Mesendoderm (in vitro differentiated cells): ENCODE measurements at regions not wholly inside any gene's neighbourhood (a gene's known extent, or its start where the extent isn't known, plus 50 kb on each side); places are given as distances from the start of the nearest gene placed in this dataset.

Experiments used
- DNase-seq: peaks from one replicate; pipeline ENCODE4 v3.0.0; 2013
- H2AK5ac ChIP-seq: 2 replicates; pipeline ENCODE4 v1.6.1; 2013; ENCODE audit warnings: low read length, inconsistent platforms
- H2BK120ac ChIP-seq: 2 replicates; pipeline ENCODE4 v1.6.1; 2013; ENCODE audit warnings: low read depth, mild to moderate bottlenecking, low read length, moderate library complexity, mixed read lengths
- H2BK15ac ChIP-seq: replicated peaks from 2 replicates; pipeline ENCODE4 v1.6.1; 2013; ENCODE audit warnings: low read depth, mild to moderate bottlenecking, moderate library complexity
- H2BK5ac ChIP-seq: 2 replicates; pipeline ENCODE4 v1.6.1; 2013; ENCODE audit warnings: low read length, inconsistent platforms
- H3K18ac ChIP-seq: 2 replicates; pipeline ENCODE4 v1.6.1; 2013; ENCODE audit warnings: mild to moderate bottlenecking, low read length, mixed read lengths
- H3K23ac ChIP-seq: one replicate; pipeline ENCODE4 v1.6.1; 2013; ENCODE audit warnings: low read length
- H3K27ac ChIP-seq: 2 replicates; pipeline ENCODE4 v1.5.1; 2013; ENCODE audit warnings: low read depth, mild to moderate bottlenecking, inconsistent platforms, low read length, moderate library complexity
- H3K27me3 ChIP-seq: 2 replicates; pipeline ENCODE4 v1.6.1; 2013; ENCODE audit warnings: low read length, control low read depth, mild to moderate bottlenecking, inconsistent platforms; ENCODE audit not compliant: insufficient read depth, poor library complexity
- H3K36me3 ChIP-seq: 2 replicates; pipeline ENCODE4 v1.6.1; 2013; ENCODE audit warnings: low read length, inconsistent platforms; ENCODE audit not compliant: control insufficient read depth, insufficient read depth
- H3K4ac ChIP-seq: one replicate; pipeline ENCODE4 v1.6.1; 2013; ENCODE audit warnings: low read depth, mild to moderate bottlenecking, low read length, moderate library complexity
- H3K4me1 ChIP-seq: 2 replicates; pipeline ENCODE4 v1.6.1; 2013; ENCODE audit warnings: low read depth, low read length, inconsistent platforms; ENCODE audit not compliant: control insufficient read depth
- H3K4me2 ChIP-seq: 2 replicates; pipeline ENCODE4 v1.6.1; 2013; ENCODE audit warnings: low read length
- H3K4me3 ChIP-seq: 2 replicates; pipeline ENCODE4 v1.5.1; 2013; ENCODE audit warnings: mild to moderate bottlenecking, low read length
- H3K56ac ChIP-seq: one replicate; pipeline ENCODE4 v1.6.1; 2013; ENCODE audit warnings: low read length
- H3K79me1 ChIP-seq: 2 replicates; pipeline ENCODE4 v1.6.1; 2013; ENCODE audit warnings: low read length, inconsistent platforms
- H3K79me2 ChIP-seq: 2 replicates; pipeline ENCODE4 v1.6.1; 2013; ENCODE audit warnings: mild to moderate bottlenecking, low read length; ENCODE audit not compliant: control insufficient read depth, insufficient read depth
- H3K9ac ChIP-seq: 2 replicates; pipeline ENCODE4 v1.6.1; 2013; ENCODE audit warnings: low read length, inconsistent platforms
- H4K5ac ChIP-seq: one replicate; pipeline ENCODE4 v1.6.1; 2013; ENCODE audit warnings: low read length
- H4K8ac ChIP-seq: one replicate; pipeline ENCODE4 v1.6.1; 2013; ENCODE audit warnings: low read depth, mild to moderate bottlenecking, control low read depth, low read length, moderate library complexity
- WGBS: extraction: QIAGEN DNeasy Blood & Tissue Kit; methylation state at CpG from one replicate; pipeline ENCODE4 v1.1.7; 2013; ENCODE audit warnings: low lambda C conversion rate, missing lambda C conversion rate; ENCODE audit not compliant: insufficient coverage; ENCODE audit errors: extremely low coverage; 5-methylcytosine and 5-hydroxymethylcytosine counted together

DNA sequence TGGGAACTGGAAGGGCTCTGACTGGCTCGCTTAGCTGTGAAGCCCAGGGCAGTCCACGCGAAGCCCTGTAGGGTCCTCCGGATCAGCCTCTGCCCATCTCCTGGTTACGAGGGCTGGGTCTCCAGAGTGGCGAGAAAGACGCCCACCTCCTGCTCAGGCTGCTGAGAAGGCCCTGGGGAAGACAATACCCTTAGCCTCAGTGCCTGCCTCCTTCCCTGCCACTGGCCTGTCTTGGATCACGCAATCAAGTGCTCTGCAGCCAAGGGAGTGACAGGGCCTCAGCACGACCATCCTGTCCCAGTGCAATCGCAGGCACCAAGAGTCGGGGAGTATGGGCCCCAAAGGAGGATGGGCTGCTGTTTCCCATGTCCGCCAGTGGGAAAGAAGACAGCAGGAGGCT is 165.7 kb upstream of the GLI2 start:
- Histone ChIP-seq H3K79me2 (no peaks in the 10 kb centered on the region), H3K23ac (no peak overlapping the region), H3K18ac (no peak overlapping the region), H2AK5ac (no peak overlapping the region), H3K4me3 (no peak overlapping the region), H2BK15ac (no peak overlapping the region), H3K36me3 (no peaks in the 10 kb centered on the region), H3K27me3 (no peaks in the 10 kb centered on the region), H3K4ac (no peak overlapping the region), H3K27ac (no peak overlapping the region), H3K79me1 (no peaks in the 10 kb centered on the region), H4K8ac (no peak overlapping the region), H3K4me1 (no peaks in the 10 kb centered on the region), H4K5ac (no peak overlapping the region), H3K9ac (no peak overlapping the region), H2BK5ac (no peak overlapping the region), H2BK120ac (no peak overlapping the region), H3K56ac (no peak overlapping the region), H3K4me2 (no peak overlapping the region)
- no CpG with 5 or more reads among the region's 12 CpGs for WGBS
- no peak for DNase-seq

DNA sequence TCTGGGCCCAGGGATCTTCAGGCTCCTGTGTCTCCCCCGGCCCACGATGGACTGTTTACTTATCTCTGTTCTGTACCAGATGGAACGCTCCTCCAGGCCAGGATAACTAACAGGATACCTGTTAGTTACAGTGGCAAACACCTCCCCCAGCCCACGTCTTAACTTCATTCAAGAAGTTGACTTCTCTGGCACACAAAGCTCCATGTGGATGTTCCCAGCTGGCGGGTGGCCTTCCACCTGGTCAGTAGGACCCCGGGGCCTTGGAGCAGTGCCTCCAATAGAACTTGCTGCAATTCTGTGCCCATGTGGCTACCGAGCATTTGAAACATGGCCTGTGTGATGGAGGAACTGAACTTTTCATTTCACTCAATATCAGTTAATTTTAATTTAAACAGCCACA is 165.1 kb upstream of the GLI2 start:
- Histone ChIP-seq H3K9ac (no peak overlapping the region), H2BK120ac (no peak overlapping the region), H4K5ac (no peak overlapping the region), H4K8ac (no peak overlapping the region), H3K4me2 (no peak overlapping the region), H3K18ac (no peak overlapping the region), H2BK5ac (no peak overlapping the region), H3K79me1 (no peaks in the 10 kb centered on the region), H3K4me3 (no peak overlapping the region), H3K27me3 (no peaks in the 10 kb centered on the region), H3K23ac (no peak overlapping the region), H2BK15ac (no peak overlapping the region), H3K36me3 (no peaks in the 10 kb centered on the region), H3K4me1 (no peaks in the 10 kb centered on the region), H2AK5ac (no peak overlapping the region), H3K79me2 (no peaks in the 10 kb centered on the region), H3K56ac (no peak overlapping the region), H3K27ac (no peak overlapping the region), H3K4ac (no peak overlapping the region)
- no CpG with 5 or more reads among the region's 7 CpGs for WGBS
- DNase-seq: no peak

DNA sequence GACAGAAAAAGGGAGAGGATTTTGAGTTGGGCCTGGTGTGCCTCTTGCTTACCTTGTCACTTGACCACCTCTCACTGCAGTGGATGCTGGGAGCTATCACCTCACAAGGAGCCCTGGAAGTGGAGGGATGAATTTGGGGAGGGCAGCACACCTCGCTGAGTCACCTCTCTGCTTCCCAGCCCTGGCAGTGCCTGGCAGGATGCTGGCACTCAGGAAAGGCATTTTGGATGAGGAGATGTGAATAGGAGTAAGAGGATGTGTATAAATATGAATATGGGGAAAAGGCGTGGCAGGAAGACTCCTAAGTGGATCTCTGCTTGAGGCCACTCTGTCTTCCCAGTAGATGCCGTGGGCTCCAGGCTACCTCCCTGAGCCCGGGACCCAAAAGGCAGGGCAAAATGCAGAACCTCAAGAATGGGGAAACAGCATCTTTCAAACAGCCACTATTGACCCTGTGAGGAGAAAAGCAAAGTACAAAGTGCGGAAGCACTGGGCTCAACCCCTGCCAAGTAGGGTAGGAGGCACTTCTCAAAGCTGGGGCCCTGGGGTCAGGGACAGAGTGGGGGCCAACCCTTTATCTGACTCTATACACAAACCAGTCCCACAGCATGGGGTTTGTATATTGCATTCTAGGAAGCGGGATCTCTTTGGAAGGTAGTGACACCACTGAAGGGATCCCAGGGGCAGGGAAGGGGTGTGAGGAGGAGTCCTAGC is 164.5 kb upstream of the GLI2 start:
- no peak overlapping the region for H4K8ac ChIP-seq
- no peak overlapping the region for H4K5ac ChIP-seq
- no peak overlapping the region for H3K4ac ChIP-seq
- H3K23ac ChIP-seq: no peak overlapping the region
- no peak overlapping the region for H3K4me2 ChIP-seq
- no CpG with 5 or more reads among the region's 6 CpGs for whole genome bisulfite sequencing
- H3K36me3 ChIP-seq: no peaks in the 10 kb centered on the region
- no peak overlapping the region for H2BK120ac ChIP-seq
- H2AK5ac ChIP-seq: no peak overlapping the region
- H2BK15ac ChIP-seq: no peak overlapping the region
- no peak overlapping the region for H3K4me3 ChIP-seq
- H2BK5ac ChIP-seq: no peak overlapping the region
- H3K9ac ChIP-seq: no peak overlapping the region
- no peak overlapping the region for H3K18ac ChIP-seq
- H3K27me3 ChIP-seq: no peaks in the 10 kb centered on the region
- no peak overlapping the region for H3K27ac ChIP-seq
- H3K79me1 ChIP-seq: no peaks in the 10 kb centered on the region
- H3K79me2 ChIP-seq: no peaks in the 10 kb centered on the region
- DNase-seq: no peak
- no peaks in the 10 kb centered on the region for H3K4me1 ChIP-seq
- H3K56ac ChIP-seq: no peak overlapping the region

DNA sequence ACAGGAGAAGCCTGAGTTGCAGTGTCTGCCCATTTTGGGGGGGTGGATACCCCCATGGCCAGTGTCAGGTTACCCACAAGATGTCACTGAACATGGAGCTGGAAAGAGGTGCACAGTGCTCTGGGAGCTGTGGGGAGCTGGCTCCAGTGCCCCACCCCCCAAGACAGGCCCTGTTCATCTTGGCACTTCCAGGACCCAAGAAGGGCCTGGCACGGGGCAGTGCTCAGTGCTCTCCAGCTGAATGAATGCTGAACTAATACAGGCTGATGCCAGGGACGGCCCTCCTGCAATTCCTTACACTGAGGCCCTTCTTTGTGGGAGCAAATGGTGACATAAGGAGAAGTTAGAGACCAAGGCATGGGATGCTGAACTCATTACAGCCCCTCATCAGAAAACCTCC is 163.4 kb upstream of the GLI2 start:
- Histone ChIP-seq H4K5ac (no peak overlapping the region), H2BK5ac (no peak overlapping the region), H2BK15ac (no peak overlapping the region), H3K4me1 (no peaks in the 10 kb centered on the region), H3K4me2 (no peak overlapping the region), H3K27me3 (no peaks in the 10 kb centered on the region), H3K27ac (no peak overlapping the region), H3K36me3 (no peaks in the 10 kb centered on the region), H2AK5ac (no peak overlapping the region), H2BK120ac (no peak overlapping the region), H4K8ac (no peak overlapping the region), H3K79me2 (no peaks in the 10 kb centered on the region), H3K18ac (no peak overlapping the region), H3K4me3 (no peak overlapping the region), H3K23ac (no peak overlapping the region), H3K4ac (no peak overlapping the region), H3K9ac (no peak overlapping the region), H3K56ac (no peak overlapping the region), H3K79me1 (no peaks in the 10 kb centered on the region)
- DNase-seq: no peak
- no CpG with 5 or more reads among the region's 2 CpGs for WGBS

DNA sequence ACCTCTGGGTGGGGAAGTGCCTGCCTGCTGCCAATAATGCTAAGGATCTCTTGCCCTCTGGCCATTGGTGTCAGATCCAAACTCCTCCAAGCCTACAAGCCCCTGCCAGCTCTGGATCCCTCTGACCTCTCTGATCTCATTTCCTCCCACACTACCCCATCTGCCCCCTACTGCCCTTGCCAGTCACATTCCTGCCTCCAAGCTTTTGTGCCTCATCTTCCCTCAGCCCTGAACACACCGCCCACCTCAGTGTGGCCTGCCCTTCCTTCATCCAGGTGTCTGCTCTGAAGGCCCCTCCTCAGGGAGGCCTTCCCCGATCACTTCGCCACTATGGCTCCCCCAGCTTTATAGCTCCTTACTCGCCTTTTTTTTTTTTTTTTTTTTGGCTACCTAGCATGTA is 161.0 kb upstream of the GLI2 start:
- Histone ChIP-seq H3K27ac (no peak overlapping the region), H2AK5ac (no peak overlapping the region), H3K18ac (no peak overlapping the region), H3K4me3 (no peak overlapping the region), H4K8ac (no peak overlapping the region), H3K4ac (no peak overlapping the region), H2BK120ac (no peak overlapping the region), H3K36me3 (no peaks in the 10 kb centered on the region), H3K79me2 (no peaks in the 10 kb centered on the region), H3K9ac (no peak overlapping the region), H3K23ac (no peak overlapping the region), H3K4me2 (no peak overlapping the region), H3K27me3 (no peaks in the 10 kb centered on the region), H4K5ac (no peak overlapping the region), H2BK15ac (no peak overlapping the region), H3K4me1 (no peaks in the 10 kb centered on the region), H3K79me1 (no peaks in the 10 kb centered on the region), H2BK5ac (no peak overlapping the region), H3K56ac (no peak overlapping the region)
- no peak for DNase-seq
- WGBS: no CpG with 5 or more reads among the region's 4 CpGs

DNA sequence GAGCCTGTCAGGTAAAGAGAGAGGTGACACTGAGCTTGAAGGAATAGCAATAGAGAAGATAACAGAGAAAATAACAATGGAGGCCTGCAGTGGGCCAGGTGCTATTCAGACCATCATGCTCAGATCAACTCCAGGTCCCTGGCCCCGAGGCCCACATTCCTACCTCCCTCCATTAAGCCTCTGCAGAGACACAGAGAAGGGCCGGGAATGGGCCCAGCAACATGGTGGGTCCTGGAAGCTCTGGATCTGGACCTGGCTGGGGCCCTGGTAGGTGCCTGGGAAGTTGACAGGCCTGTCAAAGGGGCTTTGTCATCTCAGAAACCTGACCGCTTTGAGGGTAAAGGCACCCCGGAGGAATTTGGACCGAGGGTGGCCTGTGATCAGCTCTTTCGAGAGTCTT is 159.7 kb upstream of the GLI2 start:
- no peaks in the 10 kb centered on the region for H3K27me3 ChIP-seq
- no peak overlapping the region for H3K4me3 ChIP-seq
- H3K23ac ChIP-seq: no peak overlapping the region
- H3K36me3 ChIP-seq: no peaks in the 10 kb centered on the region
- no peak overlapping the region for H3K4ac ChIP-seq
- no CpG with 5 or more reads among the region's 6 CpGs for WGBS
- no peak overlapping the region for H2AK5ac ChIP-seq
- no peak overlapping the region for H3K27ac ChIP-seq
- no peak overlapping the region for H4K5ac ChIP-seq
- H2BK15ac ChIP-seq: no peak overlapping the region
- no peak for DNase-seq
- no peak overlapping the region for H3K18ac ChIP-seq
- H3K9ac ChIP-seq: no peak overlapping the region
- no peaks in the 10 kb centered on the region for H3K4me1 ChIP-seq
- no peak overlapping the region for H2BK120ac ChIP-seq
- H3K56ac ChIP-seq: no peak overlapping the region
- no peak overlapping the region for H2BK5ac ChIP-seq
- no peaks in the 10 kb centered on the region for H3K79me2 ChIP-seq
- H3K4me2 ChIP-seq: no peak overlapping the region
- H3K79me1 ChIP-seq: no peaks in the 10 kb centered on the region
- no peak overlapping the region for H4K8ac ChIP-seq
